ENCODE measurements at regions not wholly inside any gene's neighbourhood (a gene's known extent, or its start where the extent isn't known, plus 50 kb on each side); places are given as distances from the start of the nearest gene placed in this dataset.

DNA sequence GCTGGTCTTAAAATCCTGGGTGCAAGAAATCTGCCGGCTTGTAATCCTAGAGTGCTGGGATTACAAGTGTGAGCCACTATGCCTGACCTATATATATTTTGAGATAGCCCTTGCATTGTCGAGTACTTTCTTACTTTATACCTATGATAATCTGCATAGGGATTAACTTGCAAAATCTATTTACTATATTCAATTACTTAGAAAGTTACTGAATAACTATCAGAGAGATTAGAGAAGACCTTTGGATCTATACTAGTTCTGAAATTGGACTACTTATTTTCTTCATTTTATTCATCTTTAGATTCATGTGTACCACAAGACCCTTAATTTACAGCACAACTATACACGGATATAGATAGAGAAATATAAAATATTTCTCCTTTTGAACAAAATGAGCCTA is 1766.0 kb downstream of the NCAM2 start:
- TF ChIP-seq CHD1 (IDR thresholded peaks at IDR 0.05; ENCODE audit: low read depth, low read length) (no peak), EGR1 (IDR thresholded peaks at IDR 0.05; ENCODE audit: borderline replicate concordance, low read depth, low read length) (no peak), CBX5 (IDR thresholded peaks at IDR 0.05; ENCODE audit: low read depth, low read length) (no peak), HDAC2 (IDR thresholded peaks at IDR 0.05; ENCODE audit: borderline replicate concordance in 1 of 2, low read depth in 2 of 2, low read length in 2 of 2) (no peak), RXRA (IDR thresholded peaks at IDR 0.05; ENCODE audit: insufficient read depth, low read depth, low read length) (no peak), CTBP2 (IDR thresholded peaks at IDR 0.05; ENCODE audit: borderline replicate concordance, insufficient read depth, insufficient read length, low read length) (no peak), GTF2F1 (IDR thresholded peaks at IDR 0.05; ENCODE audit: borderline replicate concordance, low read depth, low read length) (no peak), SIRT6 (IDR thresholded peaks at IDR 0.05; ENCODE audit: low read length) (no peak), KDM5A (IDR thresholded peaks at IDR 0.05; ENCODE audit: low read length) (no peak)
- H3K9me3 ChIP-seq (ENCODE audit: insufficient read depth in 2 of 2, low read depth in 1 of 2, low read length in 1 of 2), result no peaks in the 10 kb centered on the region

More for the DNA sequence above, 1766.0 kb downstream of the NCAM2 start:
- no peak overlapping the region for H3K56ac ChIP-seq (replicated peaks; ENCODE audit: insufficient read length, low read depth, low read length)
- no peak overlapping the region for H2BK5ac ChIP-seq (ENCODE audit: low read depth, low read length)
- no peak overlapping the region for H3K27ac ChIP-seq (ENCODE audit: low read depth, low read length)
- H4K20me1 ChIP-seq (replicated peaks in 1 of 2; ENCODE audit: control insufficient read depth in 1 of 2, insufficient read depth in 2 of 2, low read length in 2 of 2), result no peaks in the 10 kb centered on the region
- H2BK120ac ChIP-seq (replicated peaks; ENCODE audit: low read depth, low read length), result no peak overlapping the region
- POLR2A ChIA-PET (ENCODE audit: partially characterized antibody), result no interaction called here
- no peaks in the 10 kb centered on the region for H3K79me2 ChIP-seq (ENCODE audit: control insufficient read depth in 1 of 2, insufficient read depth in 2 of 2, low read length in 2 of 2)
- H4K5ac ChIP-seq (ENCODE audit: insufficient read length, low read depth, low read length), result no peak overlapping the region
- H3K36me3 ChIP-seq (ENCODE audit: control insufficient read depth in 2 of 4, insufficient read depth in 4 of 4, low read length in 3 of 4), result no peaks in the 10 kb centered on the region
- DNase-seq (ENCODE audit: low read depth in 1 of 2, low spot score in 2 of 2) (no peak), FAIRE-seq (no peak)
- H3K4me2 ChIP-seq (ENCODE audit: insufficient read depth in 1 of 2, low read depth in 2 of 2, low read length in 2 of 2), result no peak overlapping the region
- H3K4me3 ChIP-seq (ENCODE audit: extremely low read depth in 1 of 4, insufficient read depth in 2 of 4, low read depth in 3 of 4, low read length in 4 of 4), result no peak overlapping the region
- no peaks in the 10 kb centered on the region for H3K27me3 ChIP-seq (replicated peaks in 1 of 4; ENCODE audit: control insufficient read depth in 3 of 4, extremely low read depth in 1 of 4, insufficient read depth in 3 of 4, low read length in 3 of 4)
- no peaks in the 10 kb centered on the region for H3K79me1 ChIP-seq (ENCODE audit: low read depth, low read length)
- H2BK20ac ChIP-seq (ENCODE audit: low read length), result no peak overlapping the region
- no peak overlapping the region for H3K14ac ChIP-seq (ENCODE audit: insufficient read length)
- H2AFZ ChIP-seq (ENCODE audit: low read length), result no peak overlapping the region
- no peak overlapping the region for H3K23ac ChIP-seq (ENCODE audit: insufficient read length)
- H2BK12ac ChIP-seq (ENCODE audit: low read depth, low read length), result no peak overlapping the region
- H3K4me1 ChIP-seq (replicated peaks in 1 of 4; ENCODE audit: control insufficient read depth in 3 of 4, insufficient read depth in 4 of 4, low read length in 3 of 4), result no peaks in the 10 kb centered on the region
- CTCF ChIA-PET (ENCODE audit: partially characterized antibody), result no interaction called here
- no peak overlapping the region for H2BK15ac ChIP-seq (ENCODE audit: low read length)
- H3K9ac ChIP-seq (replicated peaks in 1 of 4; ENCODE audit: extremely low read depth in 1 of 4, low read depth in 3 of 4, low read length in 3 of 4), result no peak overlapping the region
- WGBS, 2 experiments (ENCODE audit: extremely low coverage in 1 of 2, insufficient coverage in 1 of 2, insufficient read length in 1 of 2, insufficient replicate concordance in 2 of 2, low coverage in 1 of 2, low lambda C conversion rate in 2 of 2, missing lambda C conversion rate in 1 of 2), result 69% methylated on average over 3 of the region's 3 CpGs; no CpG with 5 or more reads in 1 of the 2 experiments
- H3K23me2 ChIP-seq (ENCODE audit: low read depth, low read length), result no peaks in the 10 kb centered on the region
- H3K18ac ChIP-seq (ENCODE audit: extremely low read depth, low read length), result no peak overlapping the region
- H4K91ac ChIP-seq (replicated peaks; ENCODE audit: insufficient read length, low read length), result no peak overlapping the region
- no peak overlapping the region for H3K4ac ChIP-seq (replicated peaks; ENCODE audit: insufficient read length, low read depth, low read length)
- H4K8ac ChIP-seq (ENCODE audit: extremely low read depth, insufficient read depth, low read length), result no peak overlapping the region
- H2AK5ac ChIP-seq (ENCODE audit: low read depth, low read length), result no peak overlapping the region

All from H1 (cell line).